Heart right ventricle (tissue), 16 donors: ENCODE measurements at regions not wholly inside any gene's neighbourhood (a gene's known extent, or its start where the extent isn't known, plus 50 kb on each side); places are given as distances from the start of the nearest gene placed in this dataset.

Experiments used
- ATAC-seq, 8 donors: fragments of 200-7000 bp; cut with Tn5 transposase; one replicate each; pipeline ENCODE4 v1.9.1; 2020; ENCODE audit warnings: mild to moderate bottlenecking in 8 of 8, moderate library complexity in 8 of 8, moderate number of reproducible peaks in 1 of 8
- DNase-seq, 2 donors: peaks; one replicate each; pipeline ENCODE4 v3.0.0-alpha.2; 2020
- H3K27ac ChIP-seq, 10 donors: fragments of 200-600 bp; sonication (generic) in 2 of 10; one replicate each; pipeline versions ENCODE4 v1.5.0 to v1.8.0; 2020 to 2022; ENCODE audit warnings: mild to moderate bottlenecking in 3 of 10
- H3K27me3 ChIP-seq, 7 donors: fragments of 200-600 bp; one replicate each; pipeline ENCODE4 v1.8.0; 2021 to 2022; ENCODE audit warnings: mild to moderate bottlenecking in 2 of 7
- H3K36me3 ChIP-seq, 9 donors: fragments of 200-600 bp; sonication (generic) in 1 of 9; one replicate each; pipeline versions ENCODE4 v1.5.0 to v1.8.0; 2020 to 2022; ENCODE audit warnings: mild to moderate bottlenecking in 2 of 9
- H3K4me1 ChIP-seq, 9 donors: fragments of 200-600 bp; sonication (generic) in 1 of 9; one replicate each; pipeline versions ENCODE4 v1.5.0 to v1.8.0; 2020 to 2022; ENCODE audit warnings: mild to moderate bottlenecking in 4 of 9
- H3K4me3 ChIP-seq, 10 donors: fragments of 200-600 bp; sonication (generic) in 2 of 10; one replicate each; pipeline versions ENCODE4 v1.5.0 to v1.8.0; 2020 to 2022; ENCODE audit warnings: mild to moderate bottlenecking in 7 of 10, moderate library complexity in 2 of 10
- H3K9me3 ChIP-seq, 11 donors: fragments of 200-600 bp in 10 of 11; sonication (generic) in 2 of 11; one replicate each; pipeline versions ENCODE4 v1.5.0 to v1.8.0; 2013 to 2022; ENCODE audit warnings: mild to moderate bottlenecking in 2 of 11, control low read depth in 1 of 11, moderate library complexity in 1 of 11
- CTCF ChIP-seq, 9 donors: fragments of 200-600 bp; sonication (generic) in 2 of 9; IDR thresholded peaks; one replicate each; pipeline versions ENCODE4 v1.5.0 to v1.8.0; 2021 to 2022; ENCODE audit warnings: antibody characterized with exemption in 9 of 9, mild to moderate bottlenecking in 5 of 9, moderate library complexity in 1 of 9
- WGBS, 2 donors: extraction: QIAGEN DNeasy Blood & Tissue Kit; methylation state at CpG; one replicate each; pipeline ENCODE4 v1.1.7; 2013; ENCODE audit warnings: inconsistent platforms in 1 of 2; 5-methylcytosine and 5-hydroxymethylcytosine counted together
- intact Hi-C, 10 donors: fragments of 100-400 bp; cut with DNase I; formaldehyde crosslinking; loops; one replicate each; pipeline versions ENCODE4 v1.11.1 to v1.14.2; 2022
- donor health status: Arrhythmogenic right ventricular cardiomyopathy.
- donor health status: ischemic (EF 13 %, LVEDD 7.1; RV severe dilation, severe dysfunction).
- donor health status: healthy with polysubstance abuse.
- donor health status: DM: no; HTN: yes; CAD: no.
- donor health status: DM: no; HTN: no; CAD: no.
- donor health status: ischemic (EF 25% LVEDD 6.9; RV normal size, moderate dysfunction).
- donor health status: ischemic (EF 25% LVEDD 5.7; RV mildly dilated, moderate dysfunction).
- donor health status: healthy.
- donor health status: DM: yes; HTN: yes; CAD: no.
- donor health status: Ischemic cardiomyopathy.
- donor health status: ischemic (EF 35%, LVEDD 5.7; RV mildly dilated, moderate dysfunction).
- donor health status: nonischemic (EF 11% LVEDD 7.7; RV severe dilation, severe dysfunction).
- donor health status: DM: yes; HTN: yes; CAD: no.
- donor health status: PGD.
- donor health status: ischemic (EF 29% LVEDD 5.4; RV normal size, mild dysfunction).
- donor health status: nonischemic (EF 23%, LVEDD 6.1; RV moderate dilation, normal function).

- Histone ChIP-seq H3K9me3 (peaks cover 0 to 49% (median 12%) of the 10 kb centered on the region in 11 donors), H3K4me3 (no peak overlapping the region), H3K4me1 (no peaks in the 10 kb centered on the region), H3K27me3 (no peaks in the 10 kb centered on the region), H3K36me3 (no peaks in the 10 kb centered on the region), H3K27ac (no peak overlapping the region)
- intact Hi-C loops: no loop called here
- DNase-seq: no peak
- WGBS, 2 donors: 45 to 47% methylated on average over 3 of the region's 3 CpGs
- no peak for ATAC-seq
- TF ChIP-seq CTCF (IDR thresholded peaks at IDR 0.05): no peak
These were observed 919.0 kb downstream of the TAF11L14 start for GRCh38 chr5:18553269-18553668.

- intact Hi-C loops: no loop called here
- Histone ChIP-seq H3K4me3 (no peak overlapping the region), H3K27me3 (no peaks in the 10 kb centered on the region), H3K36me3 (no peaks in the 10 kb centered on the region), H3K4me1 (no peaks in the 10 kb centered on the region), H3K9me3 (peaks cover 0 to 6% (median 0%) of the 10 kb centered on the region in 11 donors), H3K27ac (no peak overlapping the region)
- no peak for TF ChIP-seq CTCF (IDR thresholded peaks at IDR 0.05)
- DNase-seq: no peak
- ATAC-seq: no peak
- 90 to 97% methylated on average over 1 of the region's 1 CpG for WGBS, 2 donors
These were observed 926.3 kb downstream of the TAF11L14 start for GRCh38 chr5:18560602-18561001.

- no peak for DNase-seq
- no peaks in the 10 kb centered on the region for H3K9me3 ChIP-seq
- H3K4me3 ChIP-seq: no peak overlapping the region
- H3K27me3 ChIP-seq: no peaks in the 10 kb centered on the region
- no peak for ATAC-seq
- no peaks in the 10 kb centered on the region for H3K4me1 ChIP-seq
- WGBS, 2 donors: 61 to 67% methylated on average over 2 of the region's 2 CpGs
- H3K36me3 ChIP-seq: no peaks in the 10 kb centered on the region
- no peak overlapping the region for H3K27ac ChIP-seq
- no peak for TF ChIP-seq CTCF (IDR thresholded peaks at IDR 0.05)
- intact Hi-C loops: no loop called here
These were observed 929.6 kb downstream of the TAF11L14 start for GRCh38 chr5:18563853-18564252.

- Histone ChIP-seq H3K4me1 (no peaks in the 10 kb centered on the region), H3K36me3 (no peaks in the 10 kb centered on the region), H3K27ac (no peak overlapping the region), H3K27me3 (no peaks in the 10 kb centered on the region), H3K9me3 (no peaks in the 10 kb centered on the region), H3K4me3 (no peak overlapping the region)
- DNase-seq (no peak), ATAC-seq (no peak)
- no peak for TF ChIP-seq CTCF (IDR thresholded peaks at IDR 0.05)
- intact Hi-C loops: no loop called here
These were observed 932.4 kb downstream of the TAF11L14 start for GRCh38 chr5:18566671-18567070.

- Histone ChIP-seq H3K4me3 (no peak overlapping the region), H3K4me1 (no peaks in the 10 kb centered on the region), H3K27me3 (no peaks in the 10 kb centered on the region), H3K27ac (no peak overlapping the region), H3K36me3 (no peaks in the 10 kb centered on the region), H3K9me3 (peaks cover 0 to 4% (median 0%) of the 10 kb centered on the region in 11 donors)
- DNase-seq: no peak
- intact Hi-C loops: no loop called here
- TF ChIP-seq CTCF (IDR thresholded peaks at IDR 0.05): no peak
- ATAC-seq: no peak
- WGBS, 2 donors: 80 to 81% methylated on average over 4 of the region's 4 CpGs
These were observed 942.3 kb downstream of the TAF11L14 start for GRCh38 chr5:18576586-18576985.
